ENCODE measurements at regions not wholly inside any gene's neighbourhood (a gene's known extent, or its start where the extent isn't known, plus 50 kb on each side); places are given as distances from the start of the nearest gene placed in this dataset.

- no peaks in the 10 kb centered on the region for H3K36me3 ChIP-seq (ENCODE audit: control insufficient read depth in 1 of 2, insufficient read depth in 2 of 2, low read length in 2 of 2)
- no peaks in the 10 kb centered on the region for H3K4me1 ChIP-seq (ENCODE audit: control insufficient read depth in 1 of 2, insufficient read depth in 2 of 2, low read length in 2 of 2)
- H3K27ac ChIP-seq (ENCODE audit: low read depth, low read length), result no peak overlapping the region
- H3K9ac ChIP-seq (ENCODE audit: low read depth in 1 of 2, low read length in 2 of 2), result no peak overlapping the region
- no peaks in the 10 kb centered on the region for H3K9me3 ChIP-seq (ENCODE audit: control insufficient read depth in 1 of 2, low read length in 2 of 2)
- H3K4me3 ChIP-seq (ENCODE audit: low read depth in 1 of 2, low read length in 2 of 2), result no peak overlapping the region
- no peaks in the 10 kb centered on the region for H3K27me3 ChIP-seq (ENCODE audit: control insufficient read depth in 1 of 2, insufficient read depth in 2 of 2, low read length in 2 of 2)
Measured at GRCh38 chr5:110329955-110330525, 396.4 kb downstream of the TMEM232 start.

- H3K27me3 ChIP-seq (ENCODE audit: control insufficient read depth in 1 of 2, insufficient read depth in 2 of 2, low read length in 2 of 2), result no peaks in the 10 kb centered on the region
- H3K27ac ChIP-seq (ENCODE audit: low read depth, low read length), result no peak overlapping the region
- H3K4me3 ChIP-seq (ENCODE audit: low read depth in 1 of 2, low read length in 2 of 2), result no peak overlapping the region
- no peaks in the 10 kb centered on the region for H3K9me3 ChIP-seq (ENCODE audit: control insufficient read depth in 1 of 2, low read length in 2 of 2)
- H3K36me3 ChIP-seq (ENCODE audit: control insufficient read depth in 1 of 2, insufficient read depth in 2 of 2, low read length in 2 of 2), result no peaks in the 10 kb centered on the region
- no peaks in the 10 kb centered on the region for H3K4me1 ChIP-seq (ENCODE audit: control insufficient read depth in 1 of 2, insufficient read depth in 2 of 2, low read length in 2 of 2)
- H3K9ac ChIP-seq (ENCODE audit: low read depth in 1 of 2, low read length in 2 of 2), result no peak overlapping the region
Measured at GRCh38 chr5:110333384-110333783, 393.1 kb downstream of the TMEM232 start.

GRCh38 chr5:110335361-110336066 lies 391.0 kb downstream of the TMEM232 start:
- Histone ChIP-seq H3K27me3 (ENCODE audit: control insufficient read depth in 1 of 2, insufficient read depth in 2 of 2, low read length in 2 of 2) (no peaks in the 10 kb centered on the region), H3K4me3 (ENCODE audit: low read depth in 1 of 2, low read length in 2 of 2) (no peak overlapping the region), H3K9ac (ENCODE audit: low read depth in 1 of 2, low read length in 2 of 2) (no peak overlapping the region), H3K36me3 (ENCODE audit: control insufficient read depth in 1 of 2, insufficient read depth in 2 of 2, low read length in 2 of 2) (no peaks in the 10 kb centered on the region), H3K27ac (ENCODE audit: low read depth, low read length) (no peak overlapping the region), H3K9me3 (ENCODE audit: control insufficient read depth in 1 of 2, low read length in 2 of 2) (no peaks in the 10 kb centered on the region), H3K4me1 (ENCODE audit: control insufficient read depth in 1 of 2, insufficient read depth in 2 of 2, low read length in 2 of 2) (no peaks in the 10 kb centered on the region)

GRCh38 chr5:110338341-110339083 lies 388.0 kb downstream of the TMEM232 start:
- H3K9ac ChIP-seq (ENCODE audit: low read depth in 1 of 2, low read length in 2 of 2), result no peak overlapping the region
- no peak overlapping the region for H3K27ac ChIP-seq (ENCODE audit: low read depth, low read length)
- no peaks in the 10 kb centered on the region for H3K9me3 ChIP-seq (ENCODE audit: control insufficient read depth in 1 of 2, low read length in 2 of 2)
- no peaks in the 10 kb centered on the region for H3K36me3 ChIP-seq (ENCODE audit: control insufficient read depth in 1 of 2, insufficient read depth in 2 of 2, low read length in 2 of 2)
- no peaks in the 10 kb centered on the region for H3K27me3 ChIP-seq (ENCODE audit: control insufficient read depth in 1 of 2, insufficient read depth in 2 of 2, low read length in 2 of 2)
- H3K4me1 ChIP-seq (ENCODE audit: control insufficient read depth in 1 of 2, insufficient read depth in 2 of 2, low read length in 2 of 2), result no peaks in the 10 kb centered on the region
- H3K4me3 ChIP-seq (ENCODE audit: low read depth in 1 of 2, low read length in 2 of 2), result no peak overlapping the region

- no peaks in the 10 kb centered on the region for H3K36me3 ChIP-seq (ENCODE audit: control insufficient read depth in 1 of 2, insufficient read depth in 2 of 2, low read length in 2 of 2)
- H3K9me3 ChIP-seq (ENCODE audit: control insufficient read depth in 1 of 2, low read length in 2 of 2), result no peaks in the 10 kb centered on the region
- H3K4me1 ChIP-seq (ENCODE audit: control insufficient read depth in 1 of 2, insufficient read depth in 2 of 2, low read length in 2 of 2), result no peaks in the 10 kb centered on the region
- no peak overlapping the region for H3K4me3 ChIP-seq (ENCODE audit: low read depth in 1 of 2, low read length in 2 of 2)
- no peak overlapping the region for H3K27ac ChIP-seq (ENCODE audit: low read depth, low read length)
- no peaks in the 10 kb centered on the region for H3K27me3 ChIP-seq (ENCODE audit: control insufficient read depth in 1 of 2, insufficient read depth in 2 of 2, low read length in 2 of 2)
- H3K9ac ChIP-seq (ENCODE audit: low read depth in 1 of 2, low read length in 2 of 2), result no peak overlapping the region
Measured at GRCh38 chr5:110339399-110339798, 387.1 kb downstream of the TMEM232 start.

- H3K4me1 ChIP-seq (ENCODE audit: control insufficient read depth in 1 of 2, insufficient read depth in 2 of 2, low read length in 2 of 2), result no peaks in the 10 kb centered on the region
- no peaks in the 10 kb centered on the region for H3K9me3 ChIP-seq (ENCODE audit: control insufficient read depth in 1 of 2, low read length in 2 of 2)
- no peaks in the 10 kb centered on the region for H3K36me3 ChIP-seq (ENCODE audit: control insufficient read depth in 1 of 2, insufficient read depth in 2 of 2, low read length in 2 of 2)
- no peak overlapping the region for H3K9ac ChIP-seq (ENCODE audit: low read depth in 1 of 2, low read length in 2 of 2)
- no peak overlapping the region for H3K4me3 ChIP-seq (ENCODE audit: low read depth in 1 of 2, low read length in 2 of 2)
- H3K27me3 ChIP-seq (ENCODE audit: control insufficient read depth in 1 of 2, insufficient read depth in 2 of 2, low read length in 2 of 2), result no peaks in the 10 kb centered on the region
- no peak overlapping the region for H3K27ac ChIP-seq (ENCODE audit: low read depth, low read length)
Measured at GRCh38 chr5:110341836-110342235, 384.6 kb downstream of the TMEM232 start.

GRCh38 chr5:110342683-110343082 lies 383.8 kb downstream of the TMEM232 start:
- Histone ChIP-seq H3K27ac (ENCODE audit: low read depth, low read length) (no peak overlapping the region), H3K4me1 (ENCODE audit: control insufficient read depth in 1 of 2, insufficient read depth in 2 of 2, low read length in 2 of 2) (no peaks in the 10 kb centered on the region), H3K9me3 (ENCODE audit: control insufficient read depth in 1 of 2, low read length in 2 of 2) (no peaks in the 10 kb centered on the region)

GRCh38 chr5:110343616-110344015 lies 382.9 kb downstream of the TMEM232 start:
- Histone ChIP-seq H3K27ac (ENCODE audit: low read depth, low read length) (no peak overlapping the region), H3K27me3 (ENCODE audit: control insufficient read depth in 1 of 2, insufficient read depth in 2 of 2, low read length in 2 of 2) (no peaks in the 10 kb centered on the region), H3K4me1 (ENCODE audit: control insufficient read depth in 1 of 2, insufficient read depth in 2 of 2, low read length in 2 of 2) (no peaks in the 10 kb centered on the region), H3K9ac (ENCODE audit: low read depth in 1 of 2, low read length in 2 of 2) (no peak overlapping the region), H3K36me3 (ENCODE audit: control insufficient read depth in 1 of 2, insufficient read depth in 2 of 2, low read length in 2 of 2) (no peaks in the 10 kb centered on the region), H3K9me3 (ENCODE audit: control insufficient read depth in 1 of 2, low read length in 2 of 2) (no peaks in the 10 kb centered on the region), H3K4me3 (ENCODE audit: low read depth in 1 of 2, low read length in 2 of 2) (no peak overlapping the region)

More at GRCh38 chr5:110342683-110343082, 383.8 kb downstream of the TMEM232 start:
- Histone ChIP-seq H3K27me3 (ENCODE audit: control insufficient read depth in 1 of 2, insufficient read depth in 2 of 2, low read length in 2 of 2) (no peaks in the 10 kb centered on the region), H3K36me3 (ENCODE audit: control insufficient read depth in 1 of 2, insufficient read depth in 2 of 2, low read length in 2 of 2) (no peaks in the 10 kb centered on the region), H3K9ac (ENCODE audit: low read depth in 1 of 2, low read length in 2 of 2) (no peak overlapping the region), H3K4me3 (ENCODE audit: low read depth in 1 of 2, low read length in 2 of 2) (no peak overlapping the region)

- H3K27ac ChIP-seq (ENCODE audit: low read depth, low read length), result no peak overlapping the region
- no peaks in the 10 kb centered on the region for H3K36me3 ChIP-seq (ENCODE audit: control insufficient read depth in 1 of 2, insufficient read depth in 2 of 2, low read length in 2 of 2)
- H3K9ac ChIP-seq (ENCODE audit: low read depth in 1 of 2, low read length in 2 of 2), result no peak overlapping the region
- H3K4me1 ChIP-seq (ENCODE audit: control insufficient read depth in 1 of 2, insufficient read depth in 2 of 2, low read length in 2 of 2), result no peaks in the 10 kb centered on the region
- H3K9me3 ChIP-seq (ENCODE audit: control insufficient read depth in 1 of 2, low read length in 2 of 2), result no peaks in the 10 kb centered on the region
- H3K27me3 ChIP-seq (ENCODE audit: control insufficient read depth in 1 of 2, insufficient read depth in 2 of 2, low read length in 2 of 2), result no peaks in the 10 kb centered on the region
- H3K4me3 ChIP-seq (ENCODE audit: low read depth in 1 of 2, low read length in 2 of 2), result no peak overlapping the region
Measured at GRCh38 chr5:110345623-110346022, 380.8 kb downstream of the TMEM232 start.

GRCh38 chr5:110346893-110347358 lies 379.5 kb downstream of the TMEM232 start:
- Histone ChIP-seq H3K9ac (ENCODE audit: low read depth in 1 of 2, low read length in 2 of 2) (no peak overlapping the region), H3K36me3 (ENCODE audit: control insufficient read depth in 1 of 2, insufficient read depth in 2 of 2, low read length in 2 of 2) (no peaks in the 10 kb centered on the region), H3K4me1 (ENCODE audit: control insufficient read depth in 1 of 2, insufficient read depth in 2 of 2, low read length in 2 of 2) (no peaks in the 10 kb centered on the region)

More at GRCh38 chr5:110346893-110347358, 379.5 kb downstream of the TMEM232 start:
- H3K9me3 ChIP-seq (ENCODE audit: control insufficient read depth in 1 of 2, low read length in 2 of 2), result no peaks in the 10 kb centered on the region
- H3K27ac ChIP-seq (ENCODE audit: low read depth, low read length), result no peak overlapping the region
- no peaks in the 10 kb centered on the region for H3K27me3 ChIP-seq (ENCODE audit: control insufficient read depth in 1 of 2, insufficient read depth in 2 of 2, low read length in 2 of 2)
- no peak overlapping the region for H3K4me3 ChIP-seq (ENCODE audit: low read depth in 1 of 2, low read length in 2 of 2)
